ENCODE measurements at regions not wholly inside any gene's neighbourhood (a gene's known extent, or its start where the extent isn't known, plus 50 kb on each side); places are given as distances from the start of the nearest gene placed in this dataset.

DNA sequence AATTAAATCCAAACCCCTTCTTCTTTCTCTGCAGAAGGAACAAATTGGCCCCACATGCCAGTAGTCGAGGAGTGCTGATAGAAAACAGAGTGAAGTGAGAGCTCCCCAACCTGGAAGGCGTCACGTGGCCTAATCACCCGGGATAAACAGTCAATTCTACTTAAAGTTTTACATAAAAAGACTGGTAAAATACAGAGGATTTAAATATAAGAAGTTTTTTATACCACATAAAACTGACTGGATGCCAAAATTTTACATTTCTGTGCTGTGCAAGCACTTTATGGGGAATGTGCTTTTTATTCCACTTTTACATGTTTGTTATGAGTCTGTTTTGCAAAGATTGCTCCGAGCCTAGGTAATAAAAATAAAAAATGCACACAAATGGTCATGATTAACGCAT is 1586.8 kb upstream of the ACVR2A start:
- TF ChIP-seq, protein P1, sequence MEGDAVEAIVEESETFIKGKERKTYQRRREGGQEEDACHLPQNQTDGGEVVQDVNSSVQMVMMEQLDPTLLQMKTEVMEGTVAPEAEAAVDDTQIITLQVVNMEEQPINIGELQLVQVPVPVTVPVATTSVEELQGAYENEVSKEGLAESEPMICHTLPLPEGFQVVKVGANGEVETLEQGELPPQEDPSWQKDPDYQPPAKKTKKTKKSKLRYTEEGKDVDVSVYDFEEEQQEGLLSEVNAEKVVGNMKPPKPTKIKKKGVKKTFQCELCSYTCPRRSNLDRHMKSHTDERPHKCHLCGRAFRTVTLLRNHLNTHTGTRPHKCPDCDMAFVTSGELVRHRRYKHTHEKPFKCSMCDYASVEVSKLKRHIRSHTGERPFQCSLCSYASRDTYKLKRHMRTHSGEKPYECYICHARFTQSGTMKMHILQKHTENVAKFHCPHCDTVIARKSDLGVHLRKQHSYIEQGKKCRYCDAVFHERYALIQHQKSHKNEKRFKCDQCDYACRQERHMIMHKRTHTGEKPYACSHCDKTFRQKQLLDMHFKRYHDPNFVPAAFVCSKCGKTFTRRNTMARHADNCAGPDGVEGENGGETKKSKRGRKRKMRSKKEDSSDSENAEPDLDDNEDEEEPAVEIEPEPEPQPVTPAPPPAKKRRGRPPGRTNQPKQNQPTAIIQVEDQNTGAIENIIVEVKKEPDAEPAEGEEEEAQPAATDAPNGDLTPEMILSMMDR (conservative IDR thresholded peaks at IDR 0.05 in 1 of 2, IDR thresholded peaks at IDR 0.05 in 1 of 2; ENCODE audit: low read depth in 1 of 2, low read length in 2 of 2): no peak
- no peak for TF ChIP-seq EZH2 (IDR thresholded peaks at IDR 0.05; ENCODE audit: low read length, missing control alignments)

All from fibroblast of lung (primary cell).